Small intestine (tissue), 7 donors: ENCODE measurements at regions not wholly inside any gene's neighbourhood (a gene's known extent, or its start where the extent isn't known, plus 50 kb on each side); places are given as distances from the start of the nearest gene placed in this dataset.
"Not testable (repeated sequence)": the region's sequence is repeated elsewhere in the genome, so short reads cannot be mapped to it uniquely, and the experiment has no call there.

Experiments used
- DNase-seq, 2 donors: peaks; one replicate each; pipeline versions ENCODE4 v3.0.0 to v3.0.0-alpha.2; 2013
- FAIRE-seq: peaks from 2 replicates; lab custom pipeline; 2012; peaks lifted over from hg19 to GRCh38; lab: Jason Lieb, UNC
- H3K27ac ChIP-seq, 3 donors: one replicate each; pipeline ENCODE4 v1.5.1; 2013; ENCODE audit warnings: low read length in 2 of 3, mild to moderate bottlenecking in 2 of 3, control low read depth in 1 of 3, inconsistent platforms in 1 of 3, low read depth in 1 of 3, moderate library complexity in 1 of 3
- H3K27me3 ChIP-seq, 3 donors: one replicate each; pipeline ENCODE4 v1.6.1; 2013; ENCODE audit warnings: low read length in 3 of 3, inconsistent platforms in 1 of 3; ENCODE audit not compliant: control insufficient read depth in 3 of 3, insufficient read depth in 3 of 3
- H3K36me3 ChIP-seq, 3 donors: one replicate each; pipeline ENCODE4 v1.6.1; 2013; ENCODE audit warnings: low read length in 3 of 3, inconsistent platforms in 1 of 3, low read depth in 1 of 3, mild to moderate bottlenecking in 1 of 3, moderate library complexity in 1 of 3; ENCODE audit not compliant: control insufficient read depth in 3 of 3, insufficient read depth in 2 of 3
- H3K4me1 ChIP-seq, 3 donors: one replicate each; pipeline ENCODE4 v1.6.1; 2013; ENCODE audit warnings: low read length in 2 of 3, inconsistent platforms in 1 of 3, low read depth in 1 of 3, mild to moderate bottlenecking in 1 of 3, moderate library complexity in 1 of 3; ENCODE audit not compliant: control insufficient read depth in 3 of 3, insufficient read depth in 2 of 3
- H3K4me3 ChIP-seq, 3 donors: one replicate each; pipeline ENCODE4 v1.5.1; 2013; ENCODE audit warnings: low read length in 3 of 3, control low read depth in 1 of 3, inconsistent platforms in 1 of 3, low read depth in 1 of 3, mild to moderate bottlenecking in 1 of 3, moderate library complexity in 1 of 3
- H3K9me3 ChIP-seq, 2 donors: one replicate each; pipeline ENCODE4 v1.6.1; 2013; ENCODE audit warnings: low read depth in 1 of 2, low read length in 1 of 2; ENCODE audit not compliant: control insufficient read depth in 2 of 2, insufficient read depth in 1 of 2
- WGBS, 3 donors: extraction: QIAGEN DNeasy Blood & Tissue Kit; methylation state at CpG; one replicate each; pipeline ENCODE4 v1.1.7; 2013; 5-methylcytosine and 5-hydroxymethylcytosine counted together
- donor health status: healthy with polysubstance abuse.
- donor health status: control.
- donor health status: control.
- donor health status: Bipolar disorder and iron deficiency.
- donor health status: healthy.

- H3K4me1 ChIP-seq, H3K4me3 ChIP-seq, DNase-seq, H3K27ac ChIP-seq, FAIRE-seq, H3K27me3 ChIP-seq, H3K36me3 ChIP-seq: not testable (repeated sequence)
- 92 to 95% (median 94%) methylated on average over 3 of the region's 3 CpGs for WGBS, 3 donors
- peaks cover 0 to 37% of the 10 kb centered on the region in 2 donors for H3K9me3 ChIP-seq
Observed at GRCh38 chr9:40934480-40934879, 194.0 kb downstream of the FOXD4L6 start.

DNA sequence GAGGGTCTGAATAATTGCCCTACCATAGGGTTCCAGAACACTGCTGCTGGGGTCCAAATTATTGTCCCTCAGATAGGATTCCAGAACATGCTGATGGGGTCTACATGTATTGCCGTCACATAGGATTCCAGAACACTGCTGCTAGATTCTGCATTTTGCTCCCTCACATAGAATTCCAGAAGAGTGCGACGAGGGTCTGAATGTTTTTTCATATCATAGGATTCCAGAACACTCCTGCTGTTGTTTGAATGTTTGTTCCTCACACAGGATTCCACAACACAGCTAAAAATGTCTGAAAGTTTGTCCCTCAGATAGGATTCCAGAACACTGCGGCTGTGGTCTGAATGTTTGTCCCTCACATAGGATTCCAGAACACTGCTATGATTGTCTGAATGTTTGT is 198.1 kb downstream of the FOXD4L6 start:
- H3K4me1 ChIP-seq, H3K27ac ChIP-seq, H3K36me3 ChIP-seq, FAIRE-seq, DNase-seq, H3K27me3 ChIP-seq, H3K4me3 ChIP-seq: not testable (repeated sequence)
- 84% methylated on average over 4 of the region's 4 CpGs for WGBS, 3 donors
- H3K9me3 ChIP-seq, result peaks cover 1 to 65% of the 10 kb centered on the region in 2 donors

DNA sequence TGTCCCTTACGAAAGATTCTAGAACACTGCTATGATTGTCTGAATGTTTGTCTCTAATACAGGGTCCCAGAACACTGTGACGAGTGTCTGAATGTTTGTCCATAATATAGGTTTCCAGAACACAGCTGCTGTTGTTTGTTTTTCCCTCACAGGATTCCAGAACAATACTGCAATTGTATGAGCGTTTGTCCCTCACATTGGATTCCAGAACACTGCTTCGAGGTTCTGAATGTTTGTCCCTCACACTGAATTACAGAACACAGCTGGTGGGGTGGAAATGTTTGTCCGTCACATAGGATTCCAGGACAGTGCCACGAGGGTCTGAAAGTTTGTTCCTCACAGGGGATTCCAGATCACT is 199.0 kb downstream of the FOXD4L6 start:
- not testable (repeated sequence) for DNase-seq, H3K4me1 ChIP-seq, H3K27ac ChIP-seq, H3K4me3 ChIP-seq, H3K36me3 ChIP-seq, H3K27me3 ChIP-seq, FAIRE-seq
- peaks cover 3 to 69% of the 10 kb centered on the region in 2 donors for H3K9me3 ChIP-seq
- 80 to 82% (median 81%) methylated on average over 6 of the region's 6 CpGs for WGBS, 3 donors

GRCh38 chr9:40928803-40929487 is 199.5 kb downstream of the FOXD4L6 start:
- FAIRE-seq (no peak), DNase-seq (no peak)
- Histone ChIP-seq H3K4me1 (no peaks in the 10 kb centered on the region), H3K9me3 (peaks cover 3 to 68% of the 10 kb centered on the region in 2 donors), H3K4me3 (no peak overlapping the region), H3K27ac (no peak overlapping the region), H3K36me3 (no peaks in the 10 kb centered on the region), H3K27me3 (no peaks in the 10 kb centered on the region)
- 70 to 76% (median 74%) methylated on average over 15 of the region's 15 CpGs for WGBS, 3 donors

DNA sequence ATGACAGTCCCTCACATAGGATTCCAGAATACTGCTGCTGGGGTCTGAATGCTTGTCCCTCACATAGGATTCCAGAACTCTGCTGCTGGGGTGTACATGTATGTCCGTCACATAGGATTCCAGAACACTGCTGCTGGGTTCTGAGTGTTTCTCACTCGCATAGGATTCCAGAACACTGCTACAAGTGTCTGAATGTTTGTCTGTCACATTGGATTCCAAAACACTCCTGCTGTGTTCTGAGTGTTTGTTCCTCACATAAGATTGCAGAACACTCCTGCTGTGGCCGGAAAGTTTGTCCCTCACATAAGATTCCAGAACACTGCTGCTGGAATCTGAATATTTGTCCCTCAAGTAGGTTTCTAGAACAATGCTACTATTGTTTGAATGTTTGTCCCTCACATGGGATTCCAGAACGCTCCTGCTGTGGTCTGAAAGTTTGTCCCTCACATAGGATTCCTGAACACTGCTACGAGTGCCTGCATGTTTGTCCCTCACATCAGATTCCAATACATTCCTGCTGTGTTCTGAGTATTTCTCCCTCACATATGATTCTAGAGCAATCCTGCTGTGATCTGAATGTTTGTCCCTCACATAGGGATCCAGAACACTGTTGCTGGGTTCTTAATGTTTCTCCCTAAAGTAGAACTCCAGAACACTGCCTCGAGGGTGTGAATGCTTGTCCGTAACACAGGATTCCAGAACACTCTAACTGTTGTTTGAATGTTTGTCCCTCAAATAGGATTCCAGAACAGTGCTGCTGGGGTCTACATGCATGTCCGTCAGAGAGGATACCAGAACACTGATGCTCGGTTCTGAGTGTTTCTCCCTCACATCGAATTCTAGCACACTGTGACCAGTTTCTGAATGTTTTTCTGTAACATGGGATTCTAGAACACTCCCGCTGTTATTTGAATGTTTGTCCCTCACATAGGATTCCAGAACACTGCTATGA is 200.4 kb downstream of the FOXD4L6 start:
- Histone ChIP-seq H3K4me3 (no peak overlapping the region), H3K4me1 (no peaks in the 10 kb centered on the region), H3K27ac (no peak overlapping the region), H3K9me3 (peaks cover 5 to 77% of the 10 kb centered on the region in 2 donors), H3K27me3 (no peaks in the 10 kb centered on the region), H3K36me3 (no peaks in the 10 kb centered on the region)
- FAIRE-seq (no peak), DNase-seq (no peak)
- 66 to 73% (median 71%) methylated on average over 11 of the region's 11 CpGs for WGBS, 3 donors

- DNase-seq (no peak), FAIRE-seq (no peak)
- 63 to 72% (median 71%) methylated on average over 4 of the region's 4 CpGs for WGBS, 3 donors
- Histone ChIP-seq H3K36me3 (no peaks in the 10 kb centered on the region), H3K4me3 (no peak overlapping the region), H3K27me3 (no peaks in the 10 kb centered on the region), H3K4me1 (no peaks in the 10 kb centered on the region), H3K27ac (no peak overlapping the region), H3K9me3 (peaks cover 7 to 77% of the 10 kb centered on the region in 2 donors)
Observed at GRCh38 chr9:40927260-40927631, 201.2 kb downstream of the FOXD4L6 start.

- H3K9me3 ChIP-seq, result peaks cover 7 to 77% of the 10 kb centered on the region in 2 donors
- H3K4me3 ChIP-seq, result no peak overlapping the region
- 58 to 66% (median 65%) methylated on average over 8 of the region's 8 CpGs for WGBS, 3 donors
Observed at GRCh38 chr9:40926404-40927259, 201.8 kb downstream of the FOXD4L6 start.

GRCh38 chr9:40925149-40925548 is 203.3 kb downstream of the FOXD4L6 start:
- FAIRE-seq (no peak), DNase-seq (no peak)
- H3K9me3 ChIP-seq, result peaks cover 7 to 65% of the 10 kb centered on the region in 2 donors
- no peaks in the 10 kb centered on the region for H3K36me3 ChIP-seq
- H3K4me1 ChIP-seq, result no peaks in the 10 kb centered on the region
- no peak overlapping the region for H3K27ac ChIP-seq
- no peaks in the 10 kb centered on the region for H3K27me3 ChIP-seq
- WGBS, 3 donors, result 77 to 79% (median 78%) methylated on average over 8 of the region's 8 CpGs
- H3K4me3 ChIP-seq, result no peak overlapping the region

More at GRCh38 chr9:40926404-40927259, 201.8 kb downstream of the FOXD4L6 start:
- Histone ChIP-seq H3K27me3 (no peaks in the 10 kb centered on the region), H3K27ac (no peak overlapping the region), H3K4me1 (no peaks in the 10 kb centered on the region), H3K36me3 (no peaks in the 10 kb centered on the region)
- DNase-seq (no peak), FAIRE-seq (no peak)
